ENCODE measurements at regions not wholly inside any gene's neighbourhood (a gene's known extent, or its start where the extent isn't known, plus 50 kb on each side); places are given as distances from the start of the nearest gene placed in this dataset.

DNA sequence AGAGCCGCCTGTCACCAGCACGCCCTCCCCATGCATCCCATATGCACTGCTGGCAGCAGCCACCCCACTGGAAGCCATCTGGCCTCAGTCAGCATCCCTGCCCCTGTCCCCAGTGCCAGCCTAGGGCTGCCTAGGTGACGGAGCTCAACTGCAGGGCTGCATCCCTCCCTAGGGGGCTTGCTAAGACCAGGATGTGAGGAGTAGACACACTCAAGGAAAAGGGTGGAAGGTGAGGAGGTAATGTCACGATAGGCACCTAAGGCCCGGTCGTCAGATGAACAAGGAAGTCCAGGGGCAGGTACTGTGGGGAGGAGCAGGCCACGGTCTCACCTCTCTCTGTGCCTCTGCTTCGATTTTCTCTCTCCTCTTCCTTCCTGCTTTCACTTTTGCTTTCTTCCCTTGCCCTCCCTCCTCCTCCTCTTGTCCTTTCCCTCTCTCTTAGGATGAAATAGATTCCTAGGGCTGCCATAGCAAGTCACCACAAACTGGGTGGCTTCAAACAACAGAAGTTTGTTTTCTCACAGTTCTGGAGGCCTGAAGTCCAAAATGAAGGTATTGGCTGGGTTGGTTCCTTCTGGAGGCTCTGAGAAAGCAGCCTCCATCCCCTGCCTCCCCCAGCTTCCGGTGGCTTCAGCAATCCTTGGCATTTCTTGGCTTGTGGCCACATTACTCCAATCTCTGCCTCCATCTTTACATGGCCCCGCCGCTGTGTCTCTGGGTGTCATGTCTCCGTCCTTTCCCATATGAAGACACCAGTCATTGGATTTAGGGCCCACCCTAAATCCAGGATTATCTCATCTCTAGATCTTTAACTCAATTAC, 298.3 kb downstream of the SHQ1 start:
- intact Hi-C loops (cut with DNase I; ENCODE audit: low total_unique reads) = no loop called here
- Histone ChIP-seq H3K9me3 (no peaks in the 10 kb centered on the region), H3K27me3 (no peaks in the 10 kb centered on the region), H3K4me1 (no peaks in the 10 kb centered on the region), H3K36me3 (ENCODE audit: low read depth, missing control alignments) (no peaks in the 10 kb centered on the region), H3K27ac (no peak overlapping the region), H3K4me3 (no peak overlapping the region)
- no peak for DNase-seq
- TF ChIP-seq, protein P1, sequence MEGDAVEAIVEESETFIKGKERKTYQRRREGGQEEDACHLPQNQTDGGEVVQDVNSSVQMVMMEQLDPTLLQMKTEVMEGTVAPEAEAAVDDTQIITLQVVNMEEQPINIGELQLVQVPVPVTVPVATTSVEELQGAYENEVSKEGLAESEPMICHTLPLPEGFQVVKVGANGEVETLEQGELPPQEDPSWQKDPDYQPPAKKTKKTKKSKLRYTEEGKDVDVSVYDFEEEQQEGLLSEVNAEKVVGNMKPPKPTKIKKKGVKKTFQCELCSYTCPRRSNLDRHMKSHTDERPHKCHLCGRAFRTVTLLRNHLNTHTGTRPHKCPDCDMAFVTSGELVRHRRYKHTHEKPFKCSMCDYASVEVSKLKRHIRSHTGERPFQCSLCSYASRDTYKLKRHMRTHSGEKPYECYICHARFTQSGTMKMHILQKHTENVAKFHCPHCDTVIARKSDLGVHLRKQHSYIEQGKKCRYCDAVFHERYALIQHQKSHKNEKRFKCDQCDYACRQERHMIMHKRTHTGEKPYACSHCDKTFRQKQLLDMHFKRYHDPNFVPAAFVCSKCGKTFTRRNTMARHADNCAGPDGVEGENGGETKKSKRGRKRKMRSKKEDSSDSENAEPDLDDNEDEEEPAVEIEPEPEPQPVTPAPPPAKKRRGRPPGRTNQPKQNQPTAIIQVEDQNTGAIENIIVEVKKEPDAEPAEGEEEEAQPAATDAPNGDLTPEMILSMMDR (IDR thresholded peaks at IDR 0.05) = no peak
- TF ChIP-seq POLR2A (IDR thresholded peaks at IDR 0.05) = no peak
- WGBS, 2 donors = 83 to 91% methylated on average over 12 of the region's 12 CpGs

DNA sequence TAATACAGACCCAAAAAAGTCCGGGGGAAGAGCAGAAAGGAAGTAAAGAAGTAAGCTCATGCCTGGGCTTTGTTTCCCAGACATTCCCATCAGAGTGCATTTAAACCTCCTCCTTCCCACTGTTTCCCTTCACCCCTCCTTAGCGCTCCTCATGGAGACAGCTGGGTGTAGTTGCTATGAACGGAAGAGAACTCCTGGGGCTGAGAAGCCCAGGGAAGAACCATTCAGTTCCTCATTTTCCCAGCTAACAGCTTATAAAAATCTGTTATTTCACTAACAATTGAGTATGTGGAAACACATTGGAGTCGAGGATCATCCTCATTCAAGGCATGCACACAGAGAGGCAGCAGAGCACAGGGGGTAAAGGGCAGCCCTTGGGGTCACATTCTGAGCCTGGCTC, 299.3 kb downstream of the SHQ1 start:
- Histone ChIP-seq H3K27ac (no peak overlapping the region), H3K4me1 (no peaks in the 10 kb centered on the region), H3K4me3 (no peak overlapping the region), H3K9me3 (no peaks in the 10 kb centered on the region), H3K27me3 (no peaks in the 10 kb centered on the region), H3K36me3 (ENCODE audit: low read depth, missing control alignments) (no peaks in the 10 kb centered on the region)
- 80 to 86% methylated on average over 4 of the region's 4 CpGs for WGBS, 2 donors
- TF ChIP-seq POLR2A (IDR thresholded peaks at IDR 0.05) = no peak
- TF ChIP-seq, protein P1 (IDR thresholded peaks at IDR 0.05) = no peak
- DNase-seq = no peak
- intact Hi-C loops (cut with DNase I; ENCODE audit: low total_unique reads) = no loop called here

DNA sequence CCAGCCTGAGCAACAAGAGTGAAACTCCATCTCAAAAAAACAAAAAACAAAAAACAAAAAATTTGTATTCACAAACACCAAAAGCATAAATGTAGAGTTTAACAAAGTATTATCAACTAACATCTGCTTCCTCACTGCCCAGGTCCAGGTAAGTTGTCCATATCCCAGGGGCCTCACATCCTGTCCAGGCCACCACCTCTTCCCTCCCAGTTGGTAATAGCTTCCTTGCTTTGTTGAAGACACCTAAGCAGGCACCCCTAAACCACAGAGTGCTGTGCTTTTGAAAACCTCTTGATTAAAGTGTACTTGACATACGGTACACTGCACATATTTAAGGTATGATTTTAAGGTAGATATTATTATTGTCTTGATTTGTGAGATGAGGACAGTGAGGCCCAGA, 299.8 kb downstream of the SHQ1 start:
- DNase-seq = no peak
- Histone ChIP-seq H3K36me3 (ENCODE audit: low read depth, missing control alignments) (no peaks in the 10 kb centered on the region), H3K4me1 (no peaks in the 10 kb centered on the region), H3K27ac (no peak overlapping the region), H3K27me3 (no peaks in the 10 kb centered on the region), H3K4me3 (no peak overlapping the region), H3K9me3 (no peaks in the 10 kb centered on the region)
- 4 to 69% methylated on average over 1 of the region's 1 CpG for WGBS, 2 donors
- TF ChIP-seq, protein P1 (IDR thresholded peaks at IDR 0.05) = no peak
- no peak for TF ChIP-seq POLR2A (IDR thresholded peaks at IDR 0.05)
- intact Hi-C loops (cut with DNase I; ENCODE audit: low total_unique reads) = no loop called here

DNA sequence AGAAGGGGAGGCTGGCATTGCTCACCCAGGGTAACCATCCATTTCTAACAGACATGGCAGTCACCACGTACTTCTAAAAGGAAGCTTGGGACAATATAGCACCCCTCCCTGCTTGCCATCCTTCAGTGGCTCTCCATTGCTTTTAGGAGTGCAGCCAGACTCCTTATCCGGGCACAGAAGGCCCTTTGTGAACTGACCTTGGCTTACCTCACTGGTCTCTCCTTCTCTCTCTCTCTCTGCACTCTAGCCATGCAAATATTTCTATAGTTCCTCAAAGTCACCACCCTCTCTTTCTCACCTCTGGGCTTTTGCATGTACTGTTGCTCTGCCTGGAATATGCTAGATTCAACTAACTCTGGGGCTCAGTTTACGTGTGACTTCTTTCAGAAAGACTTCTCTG, 301.1 kb downstream of the SHQ1 start:
- Histone ChIP-seq H3K4me3 (no peak overlapping the region), H3K9me3 (no peaks in the 10 kb centered on the region), H3K4me1 (no peaks in the 10 kb centered on the region), H3K36me3 (ENCODE audit: low read depth, missing control alignments) (no peaks in the 10 kb centered on the region), H3K27ac (no peak overlapping the region), H3K27me3 (no peaks in the 10 kb centered on the region)
- TF ChIP-seq, protein P1 (IDR thresholded peaks at IDR 0.05) = no peak
- no peak for TF ChIP-seq POLR2A (IDR thresholded peaks at IDR 0.05)
- intact Hi-C loops (cut with DNase I; ENCODE audit: low total_unique reads) = no loop called here
- WGBS, 2 donors = 77 to 85% methylated on average over 3 of the region's 3 CpGs
- DNase-seq = peak; percentile 57

DNA sequence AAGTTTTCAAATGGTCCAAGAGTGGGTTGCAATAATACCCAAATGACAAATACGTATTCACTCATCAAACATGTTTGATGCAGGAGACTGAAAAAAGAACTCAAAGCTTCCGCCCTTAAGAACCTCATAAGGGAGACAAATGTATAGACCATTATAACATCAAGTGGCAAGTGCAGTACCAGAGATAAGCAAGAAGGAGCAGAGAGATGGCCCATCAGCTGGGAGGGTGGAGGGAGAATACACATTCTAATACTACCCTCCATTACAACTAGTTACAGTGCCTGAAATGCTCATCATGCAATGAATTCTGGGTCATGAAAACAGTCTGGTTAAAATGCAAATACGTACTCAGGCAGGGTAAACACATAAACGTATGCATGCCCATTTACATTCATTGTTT, 304.0 kb downstream of the SHQ1 start:
- WGBS, 2 donors = 88 to 90% methylated on average over 4 of the region's 4 CpGs
- TF ChIP-seq, protein P1 (IDR thresholded peaks at IDR 0.05) = no peak
- no peak for TF ChIP-seq POLR2A (IDR thresholded peaks at IDR 0.05)
- no peaks in the 10 kb centered on the region for H3K9me3 ChIP-seq
- H3K4me1 ChIP-seq = no peaks in the 10 kb centered on the region
- no peak for DNase-seq
- no peaks in the 10 kb centered on the region for H3K36me3 ChIP-seq (ENCODE audit: low read depth, missing control alignments)
- H3K27ac ChIP-seq = no peak overlapping the region
- H3K4me3 ChIP-seq = no peak overlapping the region
- intact Hi-C loops (cut with DNase I; ENCODE audit: low total_unique reads) = no loop called here
- H3K27me3 ChIP-seq = no peaks in the 10 kb centered on the region

All from testis (tissue), 2 donors.